ENCODE measurements at regions not wholly inside any gene's neighbourhood (a gene's known extent, or its start where the extent isn't known, plus 50 kb on each side); places are given as distances from the start of the nearest gene placed in this dataset.

- TF ChIP-seq, protein P1, sequence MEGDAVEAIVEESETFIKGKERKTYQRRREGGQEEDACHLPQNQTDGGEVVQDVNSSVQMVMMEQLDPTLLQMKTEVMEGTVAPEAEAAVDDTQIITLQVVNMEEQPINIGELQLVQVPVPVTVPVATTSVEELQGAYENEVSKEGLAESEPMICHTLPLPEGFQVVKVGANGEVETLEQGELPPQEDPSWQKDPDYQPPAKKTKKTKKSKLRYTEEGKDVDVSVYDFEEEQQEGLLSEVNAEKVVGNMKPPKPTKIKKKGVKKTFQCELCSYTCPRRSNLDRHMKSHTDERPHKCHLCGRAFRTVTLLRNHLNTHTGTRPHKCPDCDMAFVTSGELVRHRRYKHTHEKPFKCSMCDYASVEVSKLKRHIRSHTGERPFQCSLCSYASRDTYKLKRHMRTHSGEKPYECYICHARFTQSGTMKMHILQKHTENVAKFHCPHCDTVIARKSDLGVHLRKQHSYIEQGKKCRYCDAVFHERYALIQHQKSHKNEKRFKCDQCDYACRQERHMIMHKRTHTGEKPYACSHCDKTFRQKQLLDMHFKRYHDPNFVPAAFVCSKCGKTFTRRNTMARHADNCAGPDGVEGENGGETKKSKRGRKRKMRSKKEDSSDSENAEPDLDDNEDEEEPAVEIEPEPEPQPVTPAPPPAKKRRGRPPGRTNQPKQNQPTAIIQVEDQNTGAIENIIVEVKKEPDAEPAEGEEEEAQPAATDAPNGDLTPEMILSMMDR (IDR thresholded peaks at IDR 0.05 in 2 of 3, conservative IDR thresholded peaks at IDR 0.05 in 1 of 3; ENCODE audit: insufficient read depth in 2 of 3, low read depth in 1 of 3, low read length in 3 of 3): no peak
- TF ChIP-seq CBX2 (IDR thresholded peaks at IDR 0.05; ENCODE audit: insufficient read depth, low read length, poor library complexity, severe bottlenecking) (no peak), NR2C2 (CRISPR knock-in tag; IDR thresholded peaks at IDR 0.05) (no peak), NR2C2 (tag; IDR thresholded peaks at IDR 0.05) (no peak), CAMTA2 (CRISPR knock-in tag; conservative IDR thresholded peaks at IDR 0.05) (no peak), ELF2 (CRISPR knock-in tag; IDR thresholded peaks at IDR 0.05) (no peak), ZNF184 (CRISPR knock-in tag; IDR thresholded peaks at IDR 0.05) (no peak), ETV6 (IDR thresholded peaks at IDR 0.05; ENCODE audit: borderline replicate concordance in 1 of 2, low read depth in 2 of 2, low read length in 1 of 2) (no peak), ETV6 (CRISPR knock-in tag; IDR thresholded peaks at IDR 0.05; ENCODE audit: borderline replicate concordance) (no peak), TOE1 (IDR thresholded peaks at IDR 0.05; ENCODE audit: borderline replicate concordance) (no peak), TOE1 (CRISPR knock-in tag; IDR thresholded peaks at IDR 0.05; ENCODE audit: borderline replicate concordance, low read depth) (no peak), BRCA1 (IDR thresholded peaks at IDR 0.05) (no peak), BRCA1 (CRISPR knock-in tag; IDR thresholded peaks at IDR 0.05) (no peak), NONO (IDR thresholded peaks at IDR 0.05; ENCODE audit: low read depth in 2 of 2, low read length in 1 of 2) (no peak)
- TF ChIP-seq, protein P2, sequence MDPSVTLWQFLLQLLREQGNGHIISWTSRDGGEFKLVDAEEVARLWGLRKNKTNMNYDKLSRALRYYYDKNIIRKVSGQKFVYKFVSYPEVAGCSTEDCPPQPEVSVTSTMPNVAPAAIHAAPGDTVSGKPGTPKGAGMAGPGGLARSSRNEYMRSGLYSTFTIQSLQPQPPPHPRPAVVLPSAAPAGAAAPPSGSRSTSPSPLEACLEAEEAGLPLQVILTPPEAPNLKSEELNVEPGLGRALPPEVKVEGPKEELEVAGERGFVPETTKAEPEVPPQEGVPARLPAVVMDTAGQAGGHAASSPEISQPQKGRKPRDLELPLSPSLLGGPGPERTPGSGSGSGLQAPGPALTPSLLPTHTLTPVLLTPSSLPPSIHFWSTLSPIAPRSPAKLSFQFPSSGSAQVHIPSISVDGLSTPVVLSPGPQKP (CRISPR knock-in tag; IDR thresholded peaks at IDR 0.05): no peak
- TF ChIP-seq, protein P3, sequence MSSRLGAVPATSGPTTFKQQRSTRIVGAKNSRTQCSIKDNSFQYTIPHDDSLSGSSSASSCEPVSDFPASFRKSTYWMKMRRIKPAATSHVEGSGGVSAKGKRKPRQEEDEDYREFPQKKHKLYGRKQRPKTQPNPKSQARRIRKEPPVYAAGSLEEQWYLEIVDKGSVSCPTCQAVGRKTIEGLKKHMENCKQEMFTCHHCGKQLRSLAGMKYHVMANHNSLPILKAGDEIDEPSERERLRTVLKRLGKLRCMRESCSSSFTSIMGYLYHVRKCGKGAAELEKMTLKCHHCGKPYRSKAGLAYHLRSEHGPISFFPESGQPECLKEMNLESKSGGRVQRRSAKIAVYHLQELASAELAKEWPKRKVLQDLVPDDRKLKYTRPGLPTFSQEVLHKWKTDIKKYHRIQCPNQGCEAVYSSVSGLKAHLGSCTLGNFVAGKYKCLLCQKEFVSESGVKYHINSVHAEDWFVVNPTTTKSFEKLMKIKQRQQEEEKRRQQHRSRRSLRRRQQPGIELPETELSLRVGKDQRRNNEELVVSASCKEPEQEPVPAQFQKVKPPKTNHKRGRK (tag; IDR thresholded peaks at IDR 0.05): no peak
- TF ChIP-seq, protein P4, sequence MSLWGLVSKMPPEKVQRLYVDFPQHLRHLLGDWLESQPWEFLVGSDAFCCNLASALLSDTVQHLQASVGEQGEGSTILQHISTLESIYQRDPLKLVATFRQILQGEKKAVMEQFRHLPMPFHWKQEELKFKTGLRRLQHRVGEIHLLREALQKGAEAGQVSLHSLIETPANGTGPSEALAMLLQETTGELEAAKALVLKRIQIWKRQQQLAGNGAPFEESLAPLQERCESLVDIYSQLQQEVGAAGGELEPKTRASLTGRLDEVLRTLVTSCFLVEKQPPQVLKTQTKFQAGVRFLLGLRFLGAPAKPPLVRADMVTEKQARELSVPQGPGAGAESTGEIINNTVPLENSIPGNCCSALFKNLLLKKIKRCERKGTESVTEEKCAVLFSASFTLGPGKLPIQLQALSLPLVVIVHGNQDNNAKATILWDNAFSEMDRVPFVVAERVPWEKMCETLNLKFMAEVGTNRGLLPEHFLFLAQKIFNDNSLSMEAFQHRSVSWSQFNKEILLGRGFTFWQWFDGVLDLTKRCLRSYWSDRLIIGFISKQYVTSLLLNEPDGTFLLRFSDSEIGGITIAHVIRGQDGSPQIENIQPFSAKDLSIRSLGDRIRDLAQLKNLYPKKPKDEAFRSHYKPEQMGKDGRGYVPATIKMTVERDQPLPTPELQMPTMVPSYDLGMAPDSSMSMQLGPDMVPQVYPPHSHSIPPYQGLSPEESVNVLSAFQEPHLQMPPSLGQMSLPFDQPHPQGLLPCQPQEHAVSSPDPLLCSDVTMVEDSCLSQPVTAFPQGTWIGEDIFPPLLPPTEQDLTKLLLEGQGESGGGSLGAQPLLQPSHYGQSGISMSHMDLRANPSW (CRISPR knock-in tag; IDR thresholded peaks at IDR 0.05): no peak
- TF ChIP-seq, protein P5, sequence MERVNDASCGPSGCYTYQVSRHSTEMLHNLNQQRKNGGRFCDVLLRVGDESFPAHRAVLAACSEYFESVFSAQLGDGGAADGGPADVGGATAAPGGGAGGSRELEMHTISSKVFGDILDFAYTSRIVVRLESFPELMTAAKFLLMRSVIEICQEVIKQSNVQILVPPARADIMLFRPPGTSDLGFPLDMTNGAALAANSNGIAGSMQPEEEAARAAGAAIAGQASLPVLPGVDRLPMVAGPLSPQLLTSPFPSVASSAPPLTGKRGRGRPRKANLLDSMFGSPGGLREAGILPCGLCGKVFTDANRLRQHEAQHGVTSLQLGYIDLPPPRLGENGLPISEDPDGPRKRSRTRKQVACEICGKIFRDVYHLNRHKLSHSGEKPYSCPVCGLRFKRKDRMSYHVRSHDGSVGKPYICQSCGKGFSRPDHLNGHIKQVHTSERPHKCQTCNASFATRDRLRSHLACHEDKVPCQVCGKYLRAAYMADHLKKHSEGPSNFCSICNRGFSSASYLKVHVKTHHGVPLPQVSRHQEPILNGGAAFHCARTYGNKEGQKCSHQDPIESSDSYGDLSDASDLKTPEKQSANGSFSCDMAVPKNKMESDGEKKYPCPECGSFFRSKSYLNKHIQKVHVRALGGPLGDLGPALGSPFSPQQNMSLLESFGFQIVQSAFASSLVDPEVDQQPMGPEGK (CRISPR knock-in tag; IDR thresholded peaks at IDR 0.05; ENCODE audit: borderline replicate concordance): no peak
Observed at GRCh38 chr9:95626341-95626740, 109.6 kb upstream of the PTCH1 start.

Data from K562 (cell line).